ENCODE measurements at regions not wholly inside any gene's neighbourhood (a gene's known extent, or its start where the extent isn't known, plus 50 kb on each side); places are given as distances from the start of the nearest gene placed in this dataset.

DNA sequence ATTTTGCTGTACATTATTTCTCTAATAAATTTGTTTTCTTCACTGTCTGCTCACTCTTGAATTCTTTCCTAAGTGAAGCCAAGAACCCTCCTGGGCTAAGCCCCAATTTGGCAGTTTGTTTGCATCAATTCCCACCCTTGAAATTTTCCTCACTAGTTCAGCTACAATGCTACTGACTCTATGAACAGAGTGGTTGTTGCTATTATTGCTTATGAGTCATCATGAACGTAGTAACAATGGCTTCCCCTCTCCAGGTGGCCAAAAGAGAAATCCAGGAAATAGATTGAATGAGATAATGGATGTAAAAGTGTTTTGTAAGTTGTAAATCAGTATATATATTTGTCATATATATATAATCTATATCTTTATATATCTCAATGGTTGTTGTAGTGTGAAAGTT, 193.0 kb downstream of the URB2 start (continued):
- TF ChIP-seq TEAD4 (IDR thresholded peaks at IDR 0.05; ENCODE audit: borderline replicate concordance, insufficient read depth) (no peak), GABPA (IDR thresholded peaks at IDR 0.05; ENCODE audit: low read depth) (no peak), YY1 (IDR thresholded peaks at IDR 0.05; ENCODE audit: low read depth) (no peak), SIN3A (IDR thresholded peaks at IDR 0.05; ENCODE audit: borderline replicate concordance, low read depth, low read length) (no peak), FOSL2 (IDR thresholded peaks at IDR 0.05; ENCODE audit: borderline replicate concordance, low read depth) (no peak), ELF1 (IDR thresholded peaks at IDR 0.05) (no peak)
- TF ChIP-seq, protein P1, sequence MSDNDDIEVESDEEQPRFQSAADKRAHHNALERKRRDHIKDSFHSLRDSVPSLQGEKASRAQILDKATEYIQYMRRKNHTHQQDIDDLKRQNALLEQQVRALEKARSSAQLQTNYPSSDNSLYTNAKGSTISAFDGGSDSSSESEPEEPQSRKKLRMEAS (IDR thresholded peaks at IDR 0.05; ENCODE audit: low read depth) = no peak
- TF ChIP-seq, protein P2, sequence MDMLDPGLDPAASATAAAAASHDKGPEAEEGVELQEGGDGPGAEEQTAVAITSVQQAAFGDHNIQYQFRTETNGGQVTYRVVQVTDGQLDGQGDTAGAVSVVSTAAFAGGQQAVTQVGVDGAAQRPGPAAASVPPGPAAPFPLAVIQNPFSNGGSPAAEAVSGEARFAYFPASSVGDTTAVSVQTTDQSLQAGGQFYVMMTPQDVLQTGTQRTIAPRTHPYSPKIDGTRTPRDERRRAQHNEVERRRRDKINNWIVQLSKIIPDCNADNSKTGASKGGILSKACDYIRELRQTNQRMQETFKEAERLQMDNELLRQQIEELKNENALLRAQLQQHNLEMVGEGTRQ (IDR thresholded peaks at IDR 0.05; ENCODE audit: borderline replicate concordance, low read depth, low read length) = no peak
- TF ChIP-seq, protein P3, sequence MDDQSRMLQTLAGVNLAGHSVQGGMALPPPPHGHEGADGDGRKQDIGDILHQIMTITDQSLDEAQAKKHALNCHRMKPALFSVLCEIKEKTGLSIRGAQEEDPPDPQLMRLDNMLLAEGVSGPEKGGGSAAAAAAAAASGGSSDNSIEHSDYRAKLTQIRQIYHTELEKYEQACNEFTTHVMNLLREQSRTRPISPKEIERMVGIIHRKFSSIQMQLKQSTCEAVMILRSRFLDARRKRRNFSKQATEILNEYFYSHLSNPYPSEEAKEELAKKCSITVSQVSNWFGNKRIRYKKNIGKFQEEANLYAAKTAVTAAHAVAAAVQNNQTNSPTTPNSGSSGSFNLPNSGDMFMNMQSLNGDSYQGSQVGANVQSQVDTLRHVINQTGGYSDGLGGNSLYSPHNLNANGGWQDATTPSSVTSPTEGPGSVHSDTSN (IDR thresholded peaks at IDR 0.05) = no peak

DNA sequence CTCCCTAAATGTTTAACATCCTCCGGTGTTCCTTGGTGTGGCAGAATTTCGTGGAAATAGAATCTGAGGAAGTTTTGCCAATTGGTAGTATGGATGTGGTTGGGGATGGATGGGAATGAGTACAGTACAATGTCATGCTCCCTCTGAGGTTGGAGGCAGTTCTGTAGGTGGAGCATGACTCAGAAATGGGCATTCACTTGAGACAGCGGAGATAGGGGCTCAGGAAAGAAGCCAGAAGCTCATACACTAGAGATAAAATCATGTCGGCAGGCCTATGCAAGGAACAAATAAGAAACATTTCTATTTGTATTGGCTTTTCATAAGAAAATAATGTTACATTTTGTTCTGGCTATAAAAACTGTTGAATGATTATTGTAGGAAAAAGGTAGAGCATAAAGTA, 196.0 kb downstream of the URB2 start:
- no peaks in the 10 kb centered on the region for H3K27me3 ChIP-seq (ENCODE audit: insufficient read depth)
- no peak overlapping the region for H3K27ac ChIP-seq (ENCODE audit: low read depth in 2 of 2, low read length in 1 of 2)
- TF ChIP-seq MXI1 (IDR thresholded peaks at IDR 0.05; ENCODE audit: low read depth, low read length) = no peak
- TF ChIP-seq NFIC (IDR thresholded peaks at IDR 0.05; ENCODE audit: borderline replicate concordance) = no peak
- TF ChIP-seq NRF1 (IDR thresholded peaks at IDR 0.05; ENCODE audit: low read depth, low read length) = no peak
- TF ChIP-seq RCOR1 (IDR thresholded peaks at IDR 0.05; ENCODE audit: low read length) = no peak
- no peak for TF ChIP-seq EP300 (IDR thresholded peaks at IDR 0.05; ENCODE audit: borderline replicate concordance in 1 of 2, low read depth in 1 of 2, low read length in 1 of 2)
- no peak for TF ChIP-seq YY1 (IDR thresholded peaks at IDR 0.05; ENCODE audit: low read depth)
- no peak for TF ChIP-seq FOXM1 (IDR thresholded peaks at IDR 0.05; ENCODE audit: low read depth)
- TF ChIP-seq FOSL2 (IDR thresholded peaks at IDR 0.05; ENCODE audit: borderline replicate concordance, low read depth) = no peak
- TF ChIP-seq SMC3 (IDR thresholded peaks at IDR 0.05; ENCODE audit: low read depth, low read length) = no peak
- H3K9ac ChIP-seq = no peak overlapping the region
- H3K4me2 ChIP-seq = no peak overlapping the region
- H3K4me3 ChIP-seq (ENCODE audit: low read depth in 2 of 2, low read length in 1 of 2) = no peak overlapping the region
- H3K79me2 ChIP-seq (ENCODE audit: insufficient read depth) = no peaks in the 10 kb centered on the region
- H4K20me1 ChIP-seq (ENCODE audit: insufficient read depth) = no peaks in the 10 kb centered on the region
- H3K9me2 ChIP-seq = no peaks in the 10 kb centered on the region
- H3F3A ChIP-seq (replicated peaks; ENCODE audit: insufficient read depth) = no peaks in the 10 kb centered on the region
- ChIA-PET CTCF (interaction anchor here (0.7 kb wide), 1 partner anchor 483 kb away, joined by 3 read pairs; no protein-coding TSS in a partner anchor), POLR2A (no interaction called here)
- DNase-seq = no peak
- no peaks in the 10 kb centered on the region for H3K36me3 ChIP-seq (replicated peaks in 1 of 2; ENCODE audit: control insufficient read depth in 1 of 2, insufficient read depth in 2 of 2, low read length in 1 of 2)
- H3K9me3 ChIP-seq = no peaks in the 10 kb centered on the region
- no peaks in the 10 kb centered on the region for H3K4me1 ChIP-seq (ENCODE audit: control insufficient read depth in 1 of 2, insufficient read depth in 2 of 2, low read depth in 1 of 2, low read length in 1 of 2)
- H2AFZ ChIP-seq (ENCODE audit: low read depth) = no peak overlapping the region
- WGBS (ENCODE audit: low lambda C conversion rate) = 37% methylated on average over 4 of the region's 4 CpGs

DNA sequence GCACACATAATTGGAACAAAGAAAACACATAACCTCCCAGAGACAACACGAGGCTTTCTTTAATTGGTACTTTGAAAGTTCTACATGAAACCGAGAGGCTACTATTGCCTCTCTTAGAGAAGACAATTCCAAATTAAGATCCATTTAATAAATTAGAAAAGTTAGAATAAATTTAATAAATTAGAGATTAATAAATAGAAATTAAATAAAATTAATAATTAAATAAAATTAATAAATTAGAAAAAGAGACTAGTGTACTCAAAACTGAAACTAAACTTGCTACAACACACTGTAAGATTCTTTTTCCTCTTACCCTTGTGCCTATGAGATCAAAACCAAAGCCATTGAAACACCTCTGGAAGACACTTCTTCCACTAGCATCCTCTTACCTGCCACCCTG, 199.0 kb downstream of the URB2 start:
- H3F3A ChIP-seq (replicated peaks; ENCODE audit: insufficient read depth) = no peaks in the 10 kb centered on the region
- H3K4me1 ChIP-seq (ENCODE audit: control insufficient read depth in 1 of 2, insufficient read depth in 2 of 2, low read depth in 1 of 2, low read length in 1 of 2) = no peaks in the 10 kb centered on the region
- WGBS (ENCODE audit: low lambda C conversion rate) = 8% methylated on average over 2 of the region's 2 CpGs
- no peak for DNase-seq
- H2AFZ ChIP-seq (ENCODE audit: low read depth) = no peak overlapping the region
- H3K4me2 ChIP-seq = no peak overlapping the region
- no peak overlapping the region for H3K27ac ChIP-seq (ENCODE audit: low read depth in 2 of 2, low read length in 1 of 2)
- ChIA-PET POLR2A (no interaction called here), CTCF (no interaction called here)
- H4K20me1 ChIP-seq (ENCODE audit: insufficient read depth) = no peaks in the 10 kb centered on the region
- no peaks in the 10 kb centered on the region for H3K9me3 ChIP-seq
- no peak overlapping the region for H3K4me3 ChIP-seq (ENCODE audit: low read depth in 2 of 2, low read length in 1 of 2)
- no peaks in the 10 kb centered on the region for H3K9me2 ChIP-seq
- no peaks in the 10 kb centered on the region for H3K36me3 ChIP-seq (replicated peaks in 1 of 2; ENCODE audit: control insufficient read depth in 1 of 2, insufficient read depth in 2 of 2, low read length in 1 of 2)
- H3K79me2 ChIP-seq (ENCODE audit: insufficient read depth) = no peaks in the 10 kb centered on the region
- no peak overlapping the region for H3K9ac ChIP-seq
- H3K27me3 ChIP-seq (ENCODE audit: insufficient read depth) = no peaks in the 10 kb centered on the region
- TF ChIP-seq, protein P1 (IDR thresholded peaks at IDR 0.05; ENCODE audit: low read depth) = no peak
- TF ChIP-seq, protein P4, sequence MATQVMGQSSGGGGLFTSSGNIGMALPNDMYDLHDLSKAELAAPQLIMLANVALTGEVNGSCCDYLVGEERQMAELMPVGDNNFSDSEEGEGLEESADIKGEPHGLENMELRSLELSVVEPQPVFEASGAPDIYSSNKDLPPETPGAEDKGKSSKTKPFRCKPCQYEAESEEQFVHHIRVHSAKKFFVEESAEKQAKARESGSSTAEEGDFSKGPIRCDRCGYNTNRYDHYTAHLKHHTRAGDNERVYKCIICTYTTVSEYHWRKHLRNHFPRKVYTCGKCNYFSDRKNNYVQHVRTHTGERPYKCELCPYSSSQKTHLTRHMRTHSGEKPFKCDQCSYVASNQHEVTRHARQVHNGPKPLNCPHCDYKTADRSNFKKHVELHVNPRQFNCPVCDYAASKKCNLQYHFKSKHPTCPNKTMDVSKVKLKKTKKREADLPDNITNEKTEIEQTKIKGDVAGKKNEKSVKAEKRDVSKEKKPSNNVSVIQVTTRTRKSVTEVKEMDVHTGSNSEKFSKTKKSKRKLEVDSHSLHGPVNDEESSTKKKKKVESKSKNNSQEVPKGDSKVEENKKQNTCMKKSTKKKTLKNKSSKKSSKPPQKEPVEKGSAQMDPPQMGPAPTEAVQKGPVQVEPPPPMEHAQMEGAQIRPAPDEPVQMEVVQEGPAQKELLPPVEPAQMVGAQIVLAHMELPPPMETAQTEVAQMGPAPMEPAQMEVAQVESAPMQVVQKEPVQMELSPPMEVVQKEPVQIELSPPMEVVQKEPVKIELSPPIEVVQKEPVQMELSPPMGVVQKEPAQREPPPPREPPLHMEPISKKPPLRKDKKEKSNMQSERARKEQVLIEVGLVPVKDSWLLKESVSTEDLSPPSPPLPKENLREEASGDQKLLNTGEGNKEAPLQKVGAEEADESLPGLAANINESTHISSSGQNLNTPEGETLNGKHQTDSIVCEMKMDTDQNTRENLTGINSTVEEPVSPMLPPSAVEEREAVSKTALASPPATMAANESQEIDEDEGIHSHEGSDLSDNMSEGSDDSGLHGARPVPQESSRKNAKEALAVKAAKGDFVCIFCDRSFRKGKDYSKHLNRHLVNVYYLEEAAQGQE (IDR thresholded peaks at IDR 0.05; ENCODE audit: low read depth, low read length) = no peak
- no peak for TF ChIP-seq RCOR1 (IDR thresholded peaks at IDR 0.05; ENCODE audit: low read length)
- TF ChIP-seq, protein P3 (IDR thresholded peaks at IDR 0.05) = no peak
- TF ChIP-seq, protein P5, sequence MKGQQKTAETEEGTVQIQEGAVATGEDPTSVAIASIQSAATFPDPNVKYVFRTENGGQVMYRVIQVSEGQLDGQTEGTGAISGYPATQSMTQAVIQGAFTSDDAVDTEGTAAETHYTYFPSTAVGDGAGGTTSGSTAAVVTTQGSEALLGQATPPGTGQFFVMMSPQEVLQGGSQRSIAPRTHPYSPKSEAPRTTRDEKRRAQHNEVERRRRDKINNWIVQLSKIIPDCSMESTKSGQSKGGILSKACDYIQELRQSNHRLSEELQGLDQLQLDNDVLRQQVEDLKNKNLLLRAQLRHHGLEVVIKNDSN (IDR thresholded peaks at IDR 0.05; ENCODE audit: borderline replicate concordance, low read depth) = no peak

All from SK-N-SH (cell line).